GM13977 (cell line): ENCODE measurements at regions not wholly inside any gene's neighbourhood (a gene's known extent, or its start where the extent isn't known, plus 50 kb on each side); places are given as distances from the start of the nearest gene placed in this dataset.

Source experiments
- DNase-seq: peaks from one replicate; pipeline ENCODE4 v3.0.0; 2012; ENCODE audit warnings: low spot score
- CTCF ChIP-seq: IDR thresholded peaks from 2 replicates; pipeline ENCODE4 v1.5.1; 2012; ENCODE audit warnings: mild to moderate bottlenecking, control low read depth; ENCODE audit not compliant: insufficient read depth; ENCODE audit errors: extremely low read depth, missing control alignments
- in situ Hi-C: fragments of 300-500 bp; cut with MboI; formaldehyde crosslinking; loops from one replicate; pipeline ENCODE4 v1.12.0; 2022; ENCODE audit warnings: low sequenced_read_pairs, low pct_unique_long_range_greater_than_20kb, mixed read lengths, inconsistent platforms; ENCODE audit not compliant: unreplicated experiment

DNA sequence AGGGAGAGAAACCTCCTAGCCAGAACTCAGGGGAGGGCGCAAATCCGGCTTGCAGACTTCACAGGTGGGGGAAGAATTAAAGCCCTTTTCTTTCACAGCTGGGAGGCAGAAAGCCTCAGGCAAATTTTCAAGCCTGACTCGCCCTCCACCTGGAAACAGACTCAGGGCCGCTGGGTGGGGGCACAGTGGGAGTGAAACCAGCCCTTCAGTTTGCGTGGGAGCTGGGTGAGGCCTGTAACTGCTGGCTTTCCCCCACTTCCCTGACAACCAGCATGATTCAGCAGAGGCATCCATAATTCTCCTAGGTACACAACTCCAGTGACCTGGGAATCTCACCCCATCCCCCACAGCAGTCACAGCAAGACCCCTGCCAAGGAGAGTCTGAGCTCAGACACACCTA, 206.9 kb upstream of the INTU start:
- DNase-seq = no peak
- TF ChIP-seq CTCF = no peak
- in situ Hi-C loops = no loop called here

- DNase-seq = no peak
- in situ Hi-C loops = no loop called here
- no peak for TF ChIP-seq CTCF
These were observed 191.2 kb upstream of the INTU start for GRCh38 chr4:127441571-127441970.

DNA sequence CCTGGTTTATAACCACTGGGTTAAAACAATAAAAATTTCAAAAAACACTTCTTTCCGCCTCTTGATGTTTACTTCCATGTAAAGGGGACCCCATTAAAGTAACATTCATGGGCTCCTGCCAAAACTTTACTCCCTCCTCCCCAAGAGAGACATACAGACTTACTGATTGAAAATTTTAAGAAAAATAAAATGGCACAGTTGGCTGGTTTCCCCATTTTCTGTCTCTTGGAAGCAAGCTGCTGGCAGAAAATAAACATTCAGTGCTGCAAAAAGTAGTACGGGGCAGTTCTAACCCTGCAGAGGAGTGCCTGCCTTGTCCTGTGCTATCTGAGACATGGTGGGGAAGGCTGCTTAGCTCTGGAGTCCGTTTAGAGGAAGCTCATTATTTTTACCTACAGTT, 187.3 kb upstream of the INTU start:
- in situ Hi-C loops = no loop called here
- no peak for DNase-seq
- TF ChIP-seq CTCF = no peak

GRCh38 chr4:127446427-127446885, 186.3 kb upstream of the INTU start:
- no peak for TF ChIP-seq CTCF
- DNase-seq = no peak
- in situ Hi-C loops = no loop called here

- in situ Hi-C loops = no loop called here
- no peak for DNase-seq
- TF ChIP-seq CTCF = no peak
These were observed 183.8 kb upstream of the INTU start for GRCh38 chr4:127448986-127449385.

DNA sequence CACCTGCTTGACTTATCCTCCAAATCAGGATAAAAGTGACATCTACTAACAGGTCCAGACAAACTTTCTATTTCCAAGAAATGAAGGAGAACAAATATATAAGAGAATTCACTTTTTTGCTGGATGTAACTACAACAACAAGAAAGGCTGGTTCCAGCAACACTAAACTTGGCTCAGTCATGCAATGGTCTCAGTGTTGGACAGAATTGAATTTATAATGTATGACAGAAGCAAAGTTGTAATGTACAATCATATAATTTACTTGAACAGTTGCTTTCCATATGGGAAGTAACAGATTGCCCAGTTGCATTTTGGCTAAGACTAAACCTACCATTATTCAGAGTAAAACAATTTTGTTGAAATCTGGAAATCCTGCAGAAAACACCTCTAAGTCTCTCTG, 183.3 kb upstream of the INTU start:
- DNase-seq = no peak
- in situ Hi-C loops = no loop called here
- no peak for TF ChIP-seq CTCF

DNA sequence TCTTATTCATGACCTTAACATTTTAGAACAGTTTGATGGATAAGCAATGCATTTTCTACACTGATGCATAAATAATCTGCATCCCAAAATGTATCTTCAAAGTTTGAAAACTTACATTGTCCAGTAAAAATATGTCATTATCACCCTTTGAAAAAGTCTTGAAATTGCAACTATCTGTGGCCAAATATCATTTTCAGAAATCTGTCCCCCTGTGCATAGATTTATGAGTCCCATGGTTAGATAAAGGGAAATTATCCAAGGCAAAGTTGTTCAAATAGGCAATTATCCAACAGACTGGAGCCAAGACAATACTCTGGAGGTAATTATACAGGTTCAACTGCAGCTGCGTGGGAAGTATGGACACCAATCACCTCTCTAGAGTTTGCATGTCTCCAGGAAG, 182.5 kb upstream of the INTU start:
- TF ChIP-seq CTCF = no peak
- no peak for DNase-seq
- in situ Hi-C loops = no loop called here
